Activated CD8-positive, alpha-beta T cell treated with anti-CD3 and anti-CD28 coated beads for 36 hours (primary cell): ENCODE measurements at regions not wholly inside any gene's neighbourhood (a gene's known extent, or its start where the extent isn't known, plus 50 kb on each side); places are given as distances from the start of the nearest gene placed in this dataset.
"Not testable (repeated sequence)": the region's sequence is repeated elsewhere in the genome, so short reads cannot be mapped to it uniquely, and the experiment has no call there.

Source experiments
- ATAC-seq: fragments of 200-7000 bp; cut with Tn5 transposase; one replicate; pipeline ENCODE4 v1.10.0; 2021; ENCODE audit warnings: mild to moderate bottlenecking, moderate library complexity
- CTCF ChIA-PET: fragments of 350-600 bp; sonication (Branson Sonifier 250); formaldehyde crosslinking; loops from one replicate; lab custom pipeline; 2021; ENCODE audit warnings: antibody characterized with exemption; lab: Charles Lee
- POLR2A ChIA-PET: fragments of 350-600 bp; sonication (Branson Sonifier 250); formaldehyde crosslinking; loops from one replicate; lab custom pipeline; 2021; ENCODE audit warnings: antibody characterized with exemption; lab: Charles Lee
- DNase-seq: peaks from one replicate; pipeline ENCODE4 v3.0.0-alpha.2; 2020
- H3K27ac Mint-ChIP-seq: one replicate; pipeline ENCODE4 v1.8.0; 2021; ENCODE audit warnings: mild to moderate bottlenecking, mixed read lengths
- H3K27me3 Mint-ChIP-seq: one replicate; pipeline ENCODE4 v1.8.0; 2021; ENCODE audit warnings: mixed read lengths
- H3K36me3 Mint-ChIP-seq: one replicate; pipeline ENCODE4 v1.8.0; 2021; ENCODE audit warnings: low read depth, mixed read lengths
- H3K4me1 Mint-ChIP-seq: one replicate; pipeline ENCODE4 v1.8.0; 2021; ENCODE audit warnings: low read depth, mixed read lengths
- H3K4me3 Mint-ChIP-seq: one replicate; pipeline ENCODE4 v1.8.0; 2021; ENCODE audit warnings: mild to moderate bottlenecking, moderate library complexity, mixed read lengths
- H3K9me3 Mint-ChIP-seq: one replicate; pipeline ENCODE4 v1.8.0; 2021; ENCODE audit warnings: mixed read lengths
- intact Hi-C: fragments of 100-400 bp; cut with micrococcal nuclease; formaldehyde crosslinking; loops from one replicate; pipeline ENCODE4 v1.10.0; 2022
- TF ChIP-seq, protein P1 (sequence below): fragments of 200-600 bp; IDR thresholded peaks from one replicate; pipeline ENCODE4 v1.8.0; 2022; ENCODE audit warnings: antibody characterized with exemption, mild to moderate bottlenecking

- TF ChIP-seq, protein P1, sequence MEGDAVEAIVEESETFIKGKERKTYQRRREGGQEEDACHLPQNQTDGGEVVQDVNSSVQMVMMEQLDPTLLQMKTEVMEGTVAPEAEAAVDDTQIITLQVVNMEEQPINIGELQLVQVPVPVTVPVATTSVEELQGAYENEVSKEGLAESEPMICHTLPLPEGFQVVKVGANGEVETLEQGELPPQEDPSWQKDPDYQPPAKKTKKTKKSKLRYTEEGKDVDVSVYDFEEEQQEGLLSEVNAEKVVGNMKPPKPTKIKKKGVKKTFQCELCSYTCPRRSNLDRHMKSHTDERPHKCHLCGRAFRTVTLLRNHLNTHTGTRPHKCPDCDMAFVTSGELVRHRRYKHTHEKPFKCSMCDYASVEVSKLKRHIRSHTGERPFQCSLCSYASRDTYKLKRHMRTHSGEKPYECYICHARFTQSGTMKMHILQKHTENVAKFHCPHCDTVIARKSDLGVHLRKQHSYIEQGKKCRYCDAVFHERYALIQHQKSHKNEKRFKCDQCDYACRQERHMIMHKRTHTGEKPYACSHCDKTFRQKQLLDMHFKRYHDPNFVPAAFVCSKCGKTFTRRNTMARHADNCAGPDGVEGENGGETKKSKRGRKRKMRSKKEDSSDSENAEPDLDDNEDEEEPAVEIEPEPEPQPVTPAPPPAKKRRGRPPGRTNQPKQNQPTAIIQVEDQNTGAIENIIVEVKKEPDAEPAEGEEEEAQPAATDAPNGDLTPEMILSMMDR, result no peak
- Mint-ChIP-seq H3K4me1 (peaks cover 5% of the 10 kb centered on the region), H3K27me3 (peaks cover 59% of the 10 kb centered on the region), H3K4me3 (no peak overlapping the region), H3K27ac (no peak overlapping the region), H3K36me3 (no peaks in the 10 kb centered on the region), H3K9me3 (peaks cover 2% of the 10 kb centered on the region)
- ATAC-seq, result no peak
- intact Hi-C loops, result no loop called here
- DNase-seq, result no peak
- CTCF ChIA-PET, result interaction anchor here (1.0 kb wide), 1 partner anchor 15 kb away, joined by 3 read pairs; no protein-coding TSS in a partner anchor
- POLR2A ChIA-PET, result no interaction called here
These were observed 115.0 kb upstream of the SEM1 start for GRCh38 chr7:96824686-96825085.

- ATAC-seq, result peak; percentile 37
- H3K27me3 Mint-ChIP-seq, result peaks cover 57% of the 10 kb centered on the region
- no peaks in the 10 kb centered on the region for H3K36me3 Mint-ChIP-seq
These were observed 115.6 kb upstream of the SEM1 start for GRCh38 chr7:96825285-96825684.

DNA sequence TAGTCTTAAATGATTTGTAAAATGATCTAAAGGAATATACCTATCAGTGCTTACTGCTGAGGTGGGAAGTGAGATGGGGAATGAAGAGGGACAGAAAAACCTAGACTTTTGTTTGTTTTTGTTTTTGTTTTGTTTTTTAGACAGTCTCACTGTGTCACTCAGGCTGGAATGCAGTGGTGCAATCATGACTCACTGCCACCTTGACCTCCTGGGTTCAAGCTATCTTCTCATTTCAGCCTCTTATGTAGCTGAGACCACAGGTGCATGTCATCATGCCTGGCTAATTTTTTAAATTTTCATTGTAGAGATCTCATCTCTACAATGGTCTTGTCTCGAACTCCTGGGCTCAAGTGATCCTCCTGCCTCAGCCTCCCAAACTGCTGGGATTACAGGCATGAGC lies 116.4 kb upstream of the SEM1 start:
- ChIA-PET CTCF (interaction anchor here (1.8 kb wide), 1 partner anchor 11 kb away, joined by 4 read pairs; no protein-coding TSS in a partner anchor), POLR2A (no interaction called here)
- no peak for ATAC-seq
- no peak for DNase-seq
- Mint-ChIP-seq H3K36me3 (no peaks in the 10 kb centered on the region), H3K4me3 (no peak overlapping the region), H3K9me3 (peaks cover 4% of the 10 kb centered on the region), H3K4me1 (peaks cover 5% of the 10 kb centered on the region), H3K27ac (no peak overlapping the region), H3K27me3 (peaks cover 57% of the 10 kb centered on the region)
- intact Hi-C loops, result no loop called here
- TF ChIP-seq, protein P1, result no peak

More at GRCh38 chr7:96825285-96825684, 115.6 kb upstream of the SEM1 start:
- CTCF ChIA-PET, result interaction anchor here (1.0 to 1.8 kb wide), 2 partner anchors 12 to 14 kb away, joined by 3 to 4 read pairs; no protein-coding TSS in a partner anchor
- intact Hi-C loops, result no loop called here
- TF ChIP-seq, protein P1, result no peak
- DNase-seq, result no peak
- POLR2A ChIA-PET, result no interaction called here
- peaks cover 4% of the 10 kb centered on the region for H3K9me3 Mint-ChIP-seq
- peaks cover 5% of the 10 kb centered on the region for H3K4me1 Mint-ChIP-seq
- no peak overlapping the region for H3K27ac Mint-ChIP-seq
- no peak overlapping the region for H3K4me3 Mint-ChIP-seq

GRCh38 chr7:96827701-96828100 lies 118.1 kb upstream of the SEM1 start:
- Mint-ChIP-seq H3K27ac (no peak overlapping the region), H3K4me3 (no peak overlapping the region), H3K9me3 (peaks cover 4% of the 10 kb centered on the region), H3K4me1 (peaks cover 5% of the 10 kb centered on the region), H3K36me3 (no peaks in the 10 kb centered on the region), H3K27me3 (peaks cover 56% of the 10 kb centered on the region)
- ChIA-PET CTCF (interaction anchor here (1.0 kb wide), 1 partner anchor 10 kb away, joined by 3 read pairs; no protein-coding TSS in a partner anchor), POLR2A (interaction anchor here (0.6 kb wide), 2 partner anchors 10 to 834 kb away, joined by 3 read pairs; no protein-coding TSS in a partner anchor)
- TF ChIP-seq, protein P1, result no peak
- intact Hi-C loops, result no loop called here
- ATAC-seq (no peak), DNase-seq (no peak)

DNA sequence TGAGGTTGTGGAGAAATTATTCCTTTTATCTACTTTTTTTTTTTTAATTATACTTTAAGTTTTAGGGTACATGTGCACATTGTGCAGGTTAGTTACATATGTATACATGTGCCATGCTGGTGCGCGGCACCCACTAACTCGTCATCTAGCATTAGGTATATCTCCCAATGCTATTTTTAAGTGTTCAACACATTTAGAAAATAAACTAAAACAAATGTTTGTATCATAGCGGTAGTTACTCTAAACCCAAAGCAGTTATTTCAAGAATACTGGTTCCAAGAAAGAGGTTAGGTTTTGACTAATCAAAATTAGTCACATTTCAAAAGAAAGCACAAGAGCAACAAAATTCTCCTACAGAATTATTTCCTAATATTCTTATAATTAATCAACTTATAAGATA lies 119.5 kb upstream of the SEM1 start:
- intact Hi-C loops, H3K27ac Mint-ChIP-seq, H3K9me3 Mint-ChIP-seq, POLR2A ChIA-PET, ATAC-seq, H3K4me3 Mint-ChIP-seq, H3K36me3 Mint-ChIP-seq, H3K4me1 Mint-ChIP-seq, CTCF ChIA-PET, DNase-seq: not testable (repeated sequence)
- peaks cover 57% of the 10 kb centered on the region for H3K27me3 Mint-ChIP-seq
